HepG2 (cell line): ENCODE measurements at regions not wholly inside any gene's neighbourhood (a gene's known extent, or its start where the extent isn't known, plus 50 kb on each side); places are given as distances from the start of the nearest gene placed in this dataset.

Source experiments
- CTCF ChIP-seq: sonication (generic); formaldehyde crosslinking; IDR thresholded peaks from 2 replicates; pipeline ENCODE4 v1.5.0; 2020; ENCODE audit warnings: mild to moderate bottlenecking, missing genetic modification reagents, moderate library complexity
- HOXA7 ChIP-seq: sonication (generic); formaldehyde crosslinking; IDR thresholded peaks from 2 replicates; pipeline ENCODE4 v1.8.1; 2022; ENCODE audit warnings: mild to moderate bottlenecking, missing genetic modification reagents, moderate library complexity
- PPARG ChIP-seq: conservative IDR thresholded peaks from 2 replicates; pipeline ENCODE4 v1.6.1; 2016; ENCODE audit warnings: missing biosample characterization, missing genetic modification reagents
- TAF15 ChIP-seq: fragments of 200-400 bp; formaldehyde crosslinking; IDR thresholded peaks from one replicate; pipeline ENCODE4 v1.6.1; 2018; ENCODE audit warnings: mild to moderate bottlenecking, low read depth, low read length; ENCODE audit not compliant: poor library complexity, severe bottlenecking
- UBTF ChIP-seq: sonication (generic); formaldehyde crosslinking; IDR thresholded peaks from 2 replicates; pipeline ENCODE4 v1.4.0; 2020; ENCODE audit warnings: mild to moderate bottlenecking, missing genetic modification reagents

GRCh38 chr5:57878301-57878722, 395.7 kb upstream of the ACTBL2 start:
- TF ChIP-seq CTCF (CRISPR knock-in tag) (no peak), HOXA7 (CRISPR knock-in tag) (no peak), TAF15 (no peak), UBTF (CRISPR knock-in tag) (no peak), PPARG (CRISPR knock-in tag) (no peak)
